SU-DHL-6 (cell line): ENCODE measurements at regions not wholly inside any gene's neighbourhood (a gene's known extent, or its start where the extent isn't known, plus 50 kb on each side); places are given as distances from the start of the nearest gene placed in this dataset.

ENCODE experiments used
- H2AFZ ChIP-seq: fragments of 200-600 bp; sonication (generic); 2 replicates; pipeline ENCODE4 v1.6.1; 2014; ENCODE audit warnings: low read depth, mild to moderate bottlenecking, moderate library complexity, mixed read lengths, antibody characterized with exemption, low read length; ENCODE audit not compliant: severe bottlenecking
- H3F3A ChIP-seq: fragments of 200-600 bp; shearing (Covaris generic); 2 replicates; pipeline ENCODE4 v1.6.0; 2016; ENCODE audit warnings: antibody characterized with exemption, mild to moderate bottlenecking; ENCODE audit not compliant: insufficient read depth
- H3K27ac ChIP-seq: fragments of 200-600 bp; sonication (generic); 2 replicates; pipeline ENCODE4 v1.5.1; 2016; ENCODE audit warnings: low read depth, mild to moderate bottlenecking, low read length, moderate library complexity, mixed read lengths
- H3K27me3 ChIP-seq: fragments of 200-600 bp; sonication (generic), shearing (Covaris generic); 2 replicates; pipeline ENCODE4 v1.6.0; 2014; ENCODE audit warnings: mild to moderate bottlenecking, low read length
- H3K36me3 ChIP-seq: fragments of 200-600 bp; sonication (generic); 2 replicates; pipeline ENCODE4 v1.6.1; 2014; ENCODE audit warnings: mild to moderate bottlenecking, low read length, mixed read lengths
- H3K4me2 ChIP-seq: fragments of 300-600, 200-600 bp; shearing (Covaris generic), sonication (generic); 2 replicates; pipeline ENCODE4 v1.6.0; 2014; ENCODE audit warnings: low read length, low read depth, mild to moderate bottlenecking; ENCODE audit not compliant: poor library complexity, severe bottlenecking
- H3K4me3 ChIP-seq: fragments of 200-600 bp; sonication (generic); 2 replicates; pipeline ENCODE4 v1.5.1; 2014; ENCODE audit warnings: antibody characterized with exemption, low read length, mild to moderate bottlenecking, mixed read lengths; ENCODE audit not compliant: insufficient read depth, poor library complexity, severe bottlenecking
- H3K79me2 ChIP-seq: fragments of 200-600 bp; sonication (generic); 2 replicates; pipeline ENCODE4 v1.6.1; 2014; ENCODE audit warnings: mild to moderate bottlenecking, low read length, moderate library complexity; ENCODE audit not compliant: insufficient read depth
- H3K9ac ChIP-seq: fragments of 200-600 bp; sonication (generic); 2 replicates; pipeline ENCODE4 v1.7.0; 2014; ENCODE audit warnings: mild to moderate bottlenecking, low read length
- H3K9me2 ChIP-seq: fragments of 200-600 bp; sonication (generic); replicated peaks from 2 replicates; pipeline ENCODE4 v1.6.1; 2014; ENCODE audit warnings: low read length; ENCODE audit not compliant: insufficient read depth
- H3K9me3 ChIP-seq: fragments of 200-600 bp; sonication (generic); 2 replicates; pipeline ENCODE4 v1.6.1; 2014; ENCODE audit warnings: low read length, mixed read lengths; ENCODE audit not compliant: insufficient read depth
- H4K20me1 ChIP-seq: fragments of 200-600 bp; sonication (generic); 2 replicates; pipeline ENCODE4 v1.6.1; 2014; ENCODE audit warnings: low read depth, mild to moderate bottlenecking, antibody characterized with exemption, low read length, moderate library complexity, mixed read lengths
- EZH2phosphoT487 ChIP-seq: fragments of 200-600 bp; sonication (generic), shearing (Covaris generic); conservative IDR thresholded peaks from 2 replicates; pipeline ENCODE4 v1.6.1; 2018; ENCODE audit warnings: mild to moderate bottlenecking, antibody characterized with exemption, low read length, moderate library complexity, mixed read lengths
- TF ChIP-seq, protein P1 (sequence below): fragments of 200-600 bp; sonication (generic); IDR thresholded peaks from one replicate; pipeline ENCODE4 v1.5.1; 2017; ENCODE audit warnings: antibody characterized with exemption, mild to moderate bottlenecking, low read length, moderate library complexity; ENCODE audit not compliant: insufficient read depth, poor library complexity, severe bottlenecking

GRCh38 chr6:138662471-138662870 is 111.1 kb upstream of the CCDC28A start:
- Histone ChIP-seq H4K20me1 (no peaks in the 10 kb centered on the region), H3K9me2 (no peaks in the 10 kb centered on the region), H3K27me3 (no peaks in the 10 kb centered on the region), H3K4me2 (no peak overlapping the region), H3F3A (no peaks in the 10 kb centered on the region), H3K9ac (no peak overlapping the region), H3K4me3 (no peak overlapping the region), H3K27ac (no peak overlapping the region), H3K9me3 (no peaks in the 10 kb centered on the region), H3K36me3 (no peaks in the 10 kb centered on the region), H3K79me2 (no peaks in the 10 kb centered on the region), H2AFZ (no peak overlapping the region)
- no peak for TF ChIP-seq EZH2phosphoT487
- TF ChIP-seq, protein P1, sequence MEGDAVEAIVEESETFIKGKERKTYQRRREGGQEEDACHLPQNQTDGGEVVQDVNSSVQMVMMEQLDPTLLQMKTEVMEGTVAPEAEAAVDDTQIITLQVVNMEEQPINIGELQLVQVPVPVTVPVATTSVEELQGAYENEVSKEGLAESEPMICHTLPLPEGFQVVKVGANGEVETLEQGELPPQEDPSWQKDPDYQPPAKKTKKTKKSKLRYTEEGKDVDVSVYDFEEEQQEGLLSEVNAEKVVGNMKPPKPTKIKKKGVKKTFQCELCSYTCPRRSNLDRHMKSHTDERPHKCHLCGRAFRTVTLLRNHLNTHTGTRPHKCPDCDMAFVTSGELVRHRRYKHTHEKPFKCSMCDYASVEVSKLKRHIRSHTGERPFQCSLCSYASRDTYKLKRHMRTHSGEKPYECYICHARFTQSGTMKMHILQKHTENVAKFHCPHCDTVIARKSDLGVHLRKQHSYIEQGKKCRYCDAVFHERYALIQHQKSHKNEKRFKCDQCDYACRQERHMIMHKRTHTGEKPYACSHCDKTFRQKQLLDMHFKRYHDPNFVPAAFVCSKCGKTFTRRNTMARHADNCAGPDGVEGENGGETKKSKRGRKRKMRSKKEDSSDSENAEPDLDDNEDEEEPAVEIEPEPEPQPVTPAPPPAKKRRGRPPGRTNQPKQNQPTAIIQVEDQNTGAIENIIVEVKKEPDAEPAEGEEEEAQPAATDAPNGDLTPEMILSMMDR, result no peak

DNA sequence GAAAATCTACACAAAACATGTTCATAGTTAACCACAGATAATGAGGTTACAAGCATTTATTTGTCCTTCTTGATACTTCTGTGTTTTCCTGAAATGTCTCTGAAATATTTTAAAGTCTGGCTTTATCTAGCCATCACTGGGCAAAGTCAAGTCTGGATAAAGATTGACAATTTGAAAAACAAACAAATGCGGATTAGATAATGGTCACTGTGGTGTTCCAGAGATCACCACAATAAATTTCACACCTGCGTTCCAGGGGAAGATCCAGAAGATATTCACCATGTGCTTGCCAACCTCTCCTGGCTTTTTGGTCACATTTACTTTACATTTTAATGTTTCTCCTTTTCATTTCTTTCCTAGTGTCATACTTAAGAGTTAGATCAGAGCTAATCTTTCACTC is 109.7 kb upstream of the CCDC28A start:
- no peak overlapping the region for H2AFZ ChIP-seq
- no peaks in the 10 kb centered on the region for H3K9me3 ChIP-seq
- H3F3A ChIP-seq, result no peaks in the 10 kb centered on the region
- no peak overlapping the region for H3K27ac ChIP-seq
- H3K9ac ChIP-seq, result no peak overlapping the region
- no peak overlapping the region for H3K4me2 ChIP-seq
- no peaks in the 10 kb centered on the region for H3K27me3 ChIP-seq
- H3K36me3 ChIP-seq, result no peaks in the 10 kb centered on the region
- no peaks in the 10 kb centered on the region for H3K9me2 ChIP-seq
- no peaks in the 10 kb centered on the region for H3K79me2 ChIP-seq
- TF ChIP-seq, protein P1, result no peak
- no peak for TF ChIP-seq EZH2phosphoT487
- no peak overlapping the region for H3K4me3 ChIP-seq
- H4K20me1 ChIP-seq, result no peaks in the 10 kb centered on the region

- Histone ChIP-seq H3K27ac (no peak overlapping the region), H3K9ac (no peak overlapping the region), H3K79me2 (no peaks in the 10 kb centered on the region), H3K9me2 (no peaks in the 10 kb centered on the region), H3K4me2 (no peak overlapping the region), H2AFZ (no peak overlapping the region), H3F3A (no peaks in the 10 kb centered on the region), H3K4me3 (no peak overlapping the region), H3K36me3 (no peaks in the 10 kb centered on the region), H3K27me3 (no peaks in the 10 kb centered on the region), H3K9me3 (no peaks in the 10 kb centered on the region), H4K20me1 (no peaks in the 10 kb centered on the region)
- no peak for TF ChIP-seq EZH2phosphoT487
- TF ChIP-seq, protein P1, result no peak
These were observed 108.8 kb upstream of the CCDC28A start for GRCh38 chr6:138664745-138665144.
